SK-N-SH treated with all-trans-retinoic acid at 6 μM for 48 hours (cell line): ENCODE measurements at regions not wholly inside any gene's neighbourhood (a gene's known extent, or its start where the extent isn't known, plus 50 kb on each side); places are given as distances from the start of the nearest gene placed in this dataset.

ENCODE experiments used
- ATAC-seq: fragments of 200-7000 bp; cut with Tn5 transposase; 3 replicates; pipeline ENCODE4 v1.9.1; 2020; ENCODE audit warnings: mild to moderate bottlenecking, moderate library complexity
- ARNTL ChIP-seq: fragments of 450-650 bp; formaldehyde crosslinking; IDR thresholded peaks from 2 replicates; pipeline ENCODE4 v1.5.0; 2020; ENCODE audit warnings: low read depth, mild to moderate bottlenecking, moderate library complexity, borderline replicate concordance
- BACH2 ChIP-seq: fragments of 250-450 bp; sonication (Bioruptor Pico); IDR thresholded peaks from 2 replicates; pipeline ENCODE4 v1.9.0; 2021; ENCODE audit warnings: mild to moderate bottlenecking, borderline replicate concordance
- CREB5 ChIP-seq: fragments of 250-450 bp; sonication (Bioruptor Pico); IDR thresholded peaks from 2 replicates; pipeline ENCODE4 v1.5.1; 2020; ENCODE audit warnings: low read depth, mild to moderate bottlenecking, moderate library complexity
- CSRNP3 ChIP-seq: fragments of 250-450 bp; sonication (Bioruptor Pico); IDR thresholded peaks from 2 replicates; pipeline ENCODE4 v1.5.1; 2021; ENCODE audit warnings: mild to moderate bottlenecking, moderate library complexity
- ESRRG ChIP-seq: fragments of 250-450 bp; sonication (Bioruptor Pico); IDR thresholded peaks from 2 replicates; pipeline ENCODE4 v1.6.1; 2021; ENCODE audit warnings: mild to moderate bottlenecking
- GLIS3 ChIP-seq: fragments of 250-450 bp; sonication (Bioruptor Pico); IDR thresholded peaks from 2 replicates; pipeline ENCODE4 v1.5.0; 2020; ENCODE audit warnings: mild to moderate bottlenecking, moderate library complexity
- ISL1 ChIP-seq: fragments of 250-450 bp; sonication (Bioruptor Pico); IDR thresholded peaks from 2 replicates; pipeline ENCODE4 v2.1.2; 2022; ENCODE audit warnings: mild to moderate bottlenecking, moderate library complexity
- OSR1 ChIP-seq: fragments of 250-450 bp; sonication (Bioruptor Pico); IDR thresholded peaks from 2 replicates; pipeline ENCODE4 v1.8.0; 2022; ENCODE audit warnings: moderate library complexity, mild to moderate bottlenecking, inconsistent platforms
- PATZ1 ChIP-seq: fragments of 250-450 bp; sonication (Bioruptor Pico); IDR thresholded peaks from 2 replicates; pipeline ENCODE4 v1.8.0; 2020; ENCODE audit warnings: mild to moderate bottlenecking, moderate library complexity, borderline replicate concordance
- POU6F1 ChIP-seq: fragments of 250-450 bp; sonication (Bioruptor Pico); IDR thresholded peaks from 2 replicates; pipeline ENCODE4 v1.8.0; 2021; ENCODE audit warnings: low read depth, mild to moderate bottlenecking, moderate library complexity, borderline replicate concordance
- PPARA ChIP-seq: fragments of 250-450 bp; sonication (Bioruptor Pico); IDR thresholded peaks from 2 replicates; pipeline ENCODE4 v1.5.0; 2020; ENCODE audit warnings: mild to moderate bottlenecking, borderline replicate concordance
- RARB ChIP-seq: fragments of 250-450 bp; sonication (Bioruptor Pico); IDR thresholded peaks from 2 replicates; pipeline ENCODE4 v1.8.0; 2021; ENCODE audit warnings: mild to moderate bottlenecking, moderate library complexity
- SNAI2 ChIP-seq: fragments of 250-450 bp; sonication (Bioruptor Pico); IDR thresholded peaks from 2 replicates; pipeline ENCODE4 v1.5.0; 2020; ENCODE audit warnings: mild to moderate bottlenecking, moderate library complexity
- TCF4 ChIP-seq: fragments of 250-450 bp; sonication (Bioruptor Pico); IDR thresholded peaks from 2 replicates; pipeline ENCODE4 v1.8.0; 2021; ENCODE audit warnings: mild to moderate bottlenecking, moderate library complexity, borderline replicate concordance
- TOX ChIP-seq: fragments of 250-450 bp; sonication (Bioruptor Pico); IDR thresholded peaks from 2 replicates; pipeline ENCODE4 v1.8.0; 2021; ENCODE audit warnings: mild to moderate bottlenecking, moderate library complexity, borderline replicate concordance
- TSHZ2 ChIP-seq: fragments of 250-450 bp; sonication (Bioruptor Pico); IDR thresholded peaks from 2 replicates; pipeline ENCODE4 v1.5.0; 2020; ENCODE audit warnings: mild to moderate bottlenecking, moderate library complexity
- ZFP3 ChIP-seq: fragments of 250-450 bp; sonication (Bioruptor Pico); IDR thresholded peaks from 2 replicates; pipeline ENCODE4 v1.5.0; 2020; ENCODE audit warnings: mild to moderate bottlenecking, moderate library complexity
- ZFP30 ChIP-seq: fragments of 450-650 bp; formaldehyde crosslinking; IDR thresholded peaks from 2 replicates; pipeline ENCODE4 v1.5.0; 2022; ENCODE audit warnings: mild to moderate bottlenecking, moderate library complexity
- ZNF565 ChIP-seq: fragments of 450-650 bp; formaldehyde crosslinking; conservative IDR thresholded peaks from 2 replicates; pipeline ENCODE4 v1.5.0; 2020; ENCODE audit warnings: low read depth, mild to moderate bottlenecking, moderate library complexity
- ZNF70 ChIP-seq: fragments of 450-650 bp; formaldehyde crosslinking; IDR thresholded peaks from 2 replicates; pipeline ENCODE4 v1.5.0; 2020; ENCODE audit warnings: mild to moderate bottlenecking, moderate library complexity
- ZNF8 ChIP-seq: fragments of 450-650 bp; formaldehyde crosslinking; IDR thresholded peaks from 2 replicates; pipeline ENCODE4 v1.5.0; 2020; ENCODE audit warnings: mild to moderate bottlenecking, moderate library complexity

GRCh38 chr7:11969643-11970042 lies 137.6 kb upstream of the THSD7A start:
- TF ChIP-seq GLIS3 (CRISPR knock-in tag) = no peak
- no peak for TF ChIP-seq PPARA (CRISPR knock-in tag)
- TF ChIP-seq ISL1 (CRISPR knock-in tag) = no peak
- no peak for TF ChIP-seq ZNF70
- TF ChIP-seq CREB5 (CRISPR knock-in tag) = no peak
- TF ChIP-seq TOX (CRISPR knock-in tag) = no peak
- TF ChIP-seq TSHZ2 (CRISPR knock-in tag) = no peak
- no peak for TF ChIP-seq SNAI2 (CRISPR knock-in tag)
- no peak for TF ChIP-seq ZFP30 (CRISPR knock-in tag)
- no peak for TF ChIP-seq TCF4 (CRISPR knock-in tag)
- TF ChIP-seq, all 23 proteins: peak for 0
- no peak for ATAC-seq

GRCh38 chr7:11970132-11970531 lies 138.1 kb upstream of the THSD7A start:
- TF ChIP-seq POU6F1 (CRISPR knock-in tag) (no peak), BACH2 (CRISPR knock-in tag) (no peak), PATZ1 (CRISPR knock-in tag) (no peak), TOX (CRISPR knock-in tag) (no peak), TCF4 (CRISPR knock-in tag) (no peak), ZNF565 (no peak), ZFP30 (CRISPR knock-in tag) (no peak), ESRRG (CRISPR knock-in tag) (no peak), OSR1 (CRISPR knock-in tag) (no peak), ZFP3 (CRISPR knock-in tag) (no peak), ISL1 (CRISPR knock-in tag) (no peak), ZNF70 (no peak), TSHZ2 (CRISPR knock-in tag) (no peak), SNAI2 (CRISPR knock-in tag) (no peak), ARNTL (no peak), CSRNP3 (CRISPR knock-in tag) (no peak), RARB (CRISPR knock-in tag) (no peak), CREB5 (CRISPR knock-in tag) (no peak), PPARA (CRISPR knock-in tag) (no peak), ZNF8 (CRISPR knock-in tag) (no peak)
- ATAC-seq = no peak
